HG03108 (cell line): ENCODE measurements at regions not wholly inside any gene's neighbourhood (a gene's known extent, or its start where the extent isn't known, plus 50 kb on each side); places are given as distances from the start of the nearest gene placed in this dataset.
"Not testable (repeated sequence)": the region's sequence is repeated elsewhere in the genome, so short reads cannot be mapped to it uniquely, and the experiment has no call there.

Experiments used
- ATAC-seq: cut with Tn5 transposase; IDR thresholded peaks from one replicate; pipeline ENCODE4 v1.9.1; 2021; ENCODE audit warnings: moderate library complexity; ENCODE audit not compliant: unreplicated experiment

DNA sequence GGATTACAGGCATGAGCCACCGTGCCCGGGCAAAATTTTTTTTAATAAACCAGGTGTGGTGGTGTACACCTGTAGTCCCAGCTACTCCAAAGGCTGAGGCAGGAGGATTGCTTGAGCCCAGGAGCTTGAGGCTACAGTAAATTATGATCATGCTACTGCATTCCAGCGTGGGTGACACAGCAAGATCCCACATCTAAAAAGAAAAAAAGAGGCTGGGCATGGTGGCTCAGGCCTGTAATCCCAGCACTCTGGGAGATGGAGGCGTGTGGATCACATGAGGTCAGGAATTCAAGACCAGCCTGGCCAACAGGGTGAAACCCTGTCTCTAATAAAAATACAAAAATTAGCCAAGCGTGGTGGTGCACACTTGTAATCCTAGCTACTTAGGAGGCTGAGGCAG lies 125.6 kb downstream of the ZNF281 start:
- ATAC-seq: not testable (repeated sequence)

DNA sequence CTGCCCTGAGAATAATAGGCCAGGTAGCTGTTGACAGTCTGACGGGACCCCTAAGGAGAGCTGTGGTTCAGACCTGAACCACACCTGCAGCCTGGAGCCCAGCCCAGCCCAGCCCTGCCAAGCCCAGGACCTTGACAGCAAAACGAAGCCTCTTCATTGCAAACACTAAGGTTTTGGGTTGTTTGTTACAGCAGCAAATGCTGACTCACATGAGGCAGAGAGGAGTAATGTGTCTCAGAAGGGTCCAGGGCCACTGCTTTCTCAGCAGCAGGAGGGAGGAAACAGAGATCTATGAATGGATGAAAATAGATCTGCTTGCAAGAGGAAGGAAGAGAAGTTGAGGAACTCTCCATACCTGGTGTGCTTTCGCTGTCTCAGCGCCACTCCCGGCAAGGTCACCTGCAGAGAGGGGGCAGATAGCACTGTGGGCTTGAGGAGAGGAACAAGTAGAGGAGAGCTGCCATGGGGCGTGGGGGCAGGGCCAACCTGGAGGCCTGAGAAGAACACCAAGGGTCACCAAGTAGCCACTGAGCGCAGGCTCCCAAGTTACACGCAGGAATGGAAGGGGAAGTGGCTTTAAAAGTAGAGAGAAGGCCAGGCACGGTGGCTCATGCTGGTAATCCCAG lies 127.2 kb downstream of the ZNF281 start:
- ATAC-seq: no peak

DNA sequence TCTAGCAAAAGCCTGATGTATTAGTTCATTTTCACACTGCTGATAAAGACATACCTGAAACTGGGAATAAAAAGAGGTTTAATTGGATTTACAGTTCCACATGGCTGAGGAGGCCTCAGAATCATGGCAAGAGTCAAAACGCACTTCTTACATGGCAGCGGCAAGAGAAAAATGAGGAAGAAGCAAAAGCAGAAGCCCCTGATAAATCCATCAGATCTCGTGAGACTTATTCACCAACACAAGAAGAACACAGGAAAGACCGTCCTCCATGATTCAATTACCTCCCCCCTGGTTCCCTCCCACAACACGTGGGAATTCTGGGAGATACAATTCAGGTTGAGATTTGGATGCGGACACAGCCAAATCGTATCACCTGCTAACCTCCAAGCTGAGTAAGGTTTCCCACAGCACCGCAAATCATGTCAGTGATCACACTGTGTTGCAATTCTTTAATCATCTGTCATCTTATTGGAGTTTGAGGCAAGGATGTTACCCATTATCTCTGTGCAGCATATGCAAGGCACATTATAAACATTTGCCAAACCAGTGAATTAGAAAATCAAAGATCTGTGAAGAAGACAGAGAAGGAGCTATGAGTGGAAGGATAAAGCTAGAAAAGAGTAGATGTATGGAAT lies 128.5 kb downstream of the ZNF281 start:
- ATAC-seq: no peak

DNA sequence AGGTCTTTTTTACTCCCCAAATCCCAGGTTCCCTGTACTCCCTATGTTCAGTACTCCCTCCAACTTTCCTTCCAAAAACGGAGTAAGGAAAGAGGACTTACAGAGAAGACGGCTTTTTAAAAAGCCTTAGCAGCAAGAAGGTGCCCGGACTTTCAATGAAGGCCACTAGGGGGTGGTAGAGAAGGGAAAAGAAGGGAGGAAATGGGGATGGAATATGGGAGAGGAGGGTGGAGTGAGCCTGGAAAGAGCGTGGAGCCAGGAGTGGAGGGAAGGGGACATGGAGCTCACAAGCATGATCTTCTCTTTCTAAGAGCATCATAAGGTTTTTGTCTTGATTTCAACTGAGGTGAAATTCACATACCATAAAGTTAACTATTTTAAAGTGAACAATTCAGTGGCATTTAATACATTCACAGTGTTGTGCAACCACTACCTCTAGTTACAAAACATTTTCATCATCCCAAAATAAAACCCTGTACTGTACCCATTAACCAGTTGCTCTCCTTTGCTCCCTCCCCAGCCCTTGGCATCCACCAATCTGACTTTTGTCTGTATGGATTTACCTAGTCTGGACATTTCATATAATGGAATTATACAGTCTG lies 129.9 kb downstream of the ZNF281 start:
- no peak for ATAC-seq

DNA sequence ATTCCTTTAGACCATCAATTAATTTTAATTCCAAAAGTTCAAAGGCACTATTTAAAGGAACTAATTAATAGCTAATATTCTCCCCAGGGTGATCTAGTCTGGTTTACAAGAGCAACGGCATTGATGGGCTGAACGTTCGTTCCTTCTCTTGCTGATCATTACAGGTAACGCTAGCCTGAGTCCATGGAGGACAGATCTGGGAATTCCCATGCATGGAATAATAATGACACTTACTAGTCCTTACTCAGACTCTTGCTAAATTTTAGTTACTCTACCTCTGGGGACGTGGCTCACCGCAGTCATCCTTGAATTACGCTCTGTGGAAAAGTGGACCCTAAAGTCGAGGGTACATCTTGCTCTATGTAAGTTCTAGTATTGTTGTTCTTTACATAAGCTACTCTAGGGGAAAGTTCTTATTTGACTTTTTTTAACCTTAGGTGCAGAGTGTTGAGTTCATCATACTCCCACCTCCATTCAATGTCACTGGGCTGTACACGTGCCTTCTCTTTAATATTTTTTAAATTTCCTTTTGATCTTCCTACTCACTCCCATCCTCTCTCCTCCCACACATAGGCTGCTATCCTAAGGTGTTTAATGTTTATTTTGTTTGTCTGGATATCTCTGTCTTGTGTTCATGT lies 133.9 kb downstream of the ZNF281 start:
- no peak for ATAC-seq

DNA sequence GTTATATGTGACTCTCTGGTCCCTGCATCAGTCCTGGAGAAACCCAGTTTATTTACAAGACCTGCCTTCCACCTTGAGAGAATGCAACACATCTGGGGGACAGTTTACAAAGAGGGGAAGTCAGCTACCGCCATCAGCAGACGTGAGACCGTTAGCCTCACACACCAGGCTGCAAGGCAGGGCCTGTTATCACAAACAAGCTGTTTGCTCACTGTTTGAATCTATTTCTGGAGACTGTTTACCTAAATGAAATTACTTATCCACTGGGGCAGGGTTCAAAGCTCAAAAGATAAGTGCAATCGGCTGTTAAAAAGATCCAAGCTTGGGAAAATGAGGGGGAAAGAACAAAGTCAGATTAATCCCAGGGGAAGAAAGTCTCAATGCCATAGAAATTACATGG lies 134.4 kb downstream of the ZNF281 start:
- no peak for ATAC-seq

DNA sequence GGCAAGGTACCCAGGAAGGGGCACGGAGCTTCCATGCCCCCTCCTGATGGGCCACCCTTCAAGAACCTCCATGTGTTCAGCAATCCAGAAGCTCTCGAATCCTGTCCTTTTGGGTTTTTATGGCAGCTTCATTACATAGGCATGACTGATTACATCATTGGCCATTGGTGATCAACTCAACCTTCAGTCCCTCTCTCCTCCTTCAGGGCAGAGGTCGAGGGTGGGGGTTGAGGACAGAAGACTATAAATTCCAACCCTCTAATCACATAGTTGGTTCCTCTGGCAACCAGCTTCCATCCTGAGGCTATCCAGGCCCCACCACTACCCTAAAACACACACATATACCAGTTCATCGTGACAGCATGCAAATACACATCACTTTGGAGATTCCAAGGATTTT lies 135.7 kb downstream of the ZNF281 start:
- ATAC-seq: no peak

DNA sequence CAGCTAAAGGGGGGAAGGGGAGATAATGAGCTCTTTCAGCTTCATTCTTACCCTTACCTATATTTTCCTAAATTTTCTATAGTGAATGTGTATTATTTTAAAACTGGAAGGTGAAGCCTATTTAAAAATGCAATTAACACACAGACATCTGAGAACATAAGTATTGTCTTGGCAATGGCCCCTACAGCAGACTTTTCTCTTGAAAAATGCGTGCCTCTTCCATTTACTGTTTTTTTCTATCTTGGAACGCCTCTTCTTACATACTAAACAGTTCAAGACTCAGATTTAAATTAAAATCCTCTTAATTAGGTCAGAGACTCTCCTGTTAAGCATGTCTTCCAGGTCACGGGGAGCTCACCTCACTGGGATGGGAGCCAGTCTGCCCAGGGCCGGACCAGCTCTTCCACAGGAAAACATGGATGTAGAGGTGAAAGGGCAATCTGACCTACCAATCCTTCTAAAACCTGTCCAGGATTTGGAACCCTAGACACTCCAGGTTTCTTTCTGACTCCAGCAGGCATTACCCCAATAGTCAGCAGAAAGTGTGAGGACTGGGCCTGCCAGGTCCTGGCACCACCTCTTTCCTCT lies 137.3 kb downstream of the ZNF281 start:
- ATAC-seq: no peak

DNA sequence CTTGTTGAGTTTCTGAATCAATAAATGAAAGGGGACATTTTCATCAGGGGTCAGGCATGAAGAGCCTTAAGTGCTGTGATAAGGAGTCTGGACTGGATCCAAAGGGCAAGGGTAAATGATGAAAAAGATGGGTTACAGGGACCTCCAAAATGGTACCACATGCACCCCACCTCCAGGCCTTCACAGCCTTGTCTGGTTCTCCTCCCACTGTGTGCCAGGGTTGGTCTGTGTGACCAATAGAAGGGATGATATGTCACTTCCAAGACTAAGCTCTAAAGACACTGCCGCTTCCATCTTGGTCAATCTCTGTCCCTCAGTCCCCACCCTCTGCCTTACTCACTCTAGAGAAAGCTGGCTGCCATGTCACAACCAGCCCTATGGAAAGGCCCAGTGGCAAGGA lies 140.6 kb downstream of the ZNF281 start:
- ATAC-seq: no peak

DNA sequence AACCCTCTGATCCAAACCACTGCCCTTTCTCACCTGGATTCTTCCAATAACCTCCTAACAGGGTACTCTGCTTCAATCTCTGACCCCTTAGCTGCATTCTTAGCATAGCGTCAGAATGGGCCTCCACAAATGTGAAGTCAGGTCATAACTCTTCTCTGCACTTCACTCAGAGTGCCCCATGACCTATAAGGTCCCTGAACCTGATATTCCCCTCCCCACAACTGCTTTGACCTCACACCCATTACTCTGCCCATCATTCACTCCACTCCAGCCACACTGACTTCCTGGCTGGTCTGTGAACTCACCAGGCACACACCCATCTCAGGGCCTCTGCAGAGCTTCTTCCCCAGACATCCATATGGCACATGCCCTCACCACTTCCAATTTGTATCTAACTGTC lies 141.9 kb downstream of the ZNF281 start:
- ATAC-seq: no peak

DNA sequence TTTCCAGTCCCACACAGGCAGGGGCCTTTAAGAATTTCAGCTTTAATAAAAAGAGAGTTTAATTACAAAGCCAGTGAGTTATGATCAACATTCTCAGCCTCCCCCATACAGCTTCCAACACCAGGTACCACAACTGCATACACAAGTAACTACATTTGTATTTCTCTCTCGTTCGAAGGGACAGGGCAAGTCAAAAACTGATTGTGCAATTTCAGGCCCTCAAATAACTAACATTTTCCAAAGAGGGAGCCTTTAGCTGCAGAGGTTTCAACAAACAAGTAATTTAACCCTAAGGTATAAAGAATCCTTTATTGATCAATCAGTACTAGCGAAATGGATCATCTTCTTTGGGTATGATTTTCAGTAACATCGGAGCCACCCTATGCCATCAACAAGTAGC lies 142.4 kb downstream of the ZNF281 start:
- ATAC-seq: no peak

DNA sequence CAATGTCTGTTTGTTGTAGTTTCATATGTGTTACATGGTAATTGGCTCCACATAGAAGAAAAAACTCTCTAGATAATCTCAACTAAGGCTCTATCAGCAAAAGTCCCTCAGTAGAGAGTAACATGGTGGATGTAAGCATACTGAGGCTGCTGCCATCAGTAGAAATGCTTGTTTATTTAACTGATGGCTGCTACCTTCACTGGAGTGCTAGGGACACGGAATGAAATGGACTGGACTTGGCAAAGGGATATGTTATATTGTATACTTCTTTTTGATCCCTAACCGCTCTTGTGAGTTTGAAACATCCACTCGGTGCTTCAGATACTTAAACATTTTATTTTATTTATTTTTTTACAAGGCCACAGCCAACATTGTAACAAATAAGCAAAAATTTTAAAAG lies 143.0 kb downstream of the ZNF281 start:
- no peak for ATAC-seq

DNA sequence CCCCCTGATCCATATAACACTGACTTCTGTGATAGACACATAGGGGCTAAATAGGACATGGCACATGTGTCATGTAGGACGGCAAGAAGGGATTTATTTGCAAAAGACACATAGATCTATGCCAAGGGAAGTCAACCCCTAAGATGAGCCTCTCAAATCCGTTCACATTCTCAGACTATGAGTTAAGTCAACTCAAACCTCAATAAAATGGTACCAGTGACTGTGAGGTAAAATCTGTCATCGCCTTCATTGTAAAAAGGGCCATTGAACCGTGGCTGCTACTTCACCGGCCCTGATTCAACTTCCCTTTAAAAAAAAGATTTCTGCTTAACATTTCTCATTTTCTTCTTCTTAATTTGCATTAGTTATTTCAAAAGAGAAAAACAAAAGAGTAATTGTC lies 144.0 kb downstream of the ZNF281 start:
- no peak for ATAC-seq

DNA sequence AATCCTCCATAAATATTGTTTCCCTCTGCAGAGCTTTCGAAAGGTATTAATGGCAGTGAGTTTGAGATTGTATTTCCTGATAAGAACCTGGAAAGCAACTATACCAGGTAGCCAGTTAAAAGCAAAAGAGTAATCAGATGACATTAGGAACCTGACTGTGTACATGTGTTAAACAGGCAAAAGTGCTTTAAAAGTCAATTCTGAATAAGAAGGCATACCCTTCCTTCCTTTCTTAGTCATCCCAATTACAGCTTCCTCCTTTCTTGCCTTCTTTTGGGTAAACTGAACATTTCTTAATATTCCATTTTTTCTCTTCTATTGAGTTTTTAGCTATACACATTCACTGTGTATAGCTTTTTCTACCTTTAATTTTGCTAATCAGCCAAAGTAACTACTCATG lies 144.7 kb downstream of the ZNF281 start:
- ATAC-seq: no peak

DNA sequence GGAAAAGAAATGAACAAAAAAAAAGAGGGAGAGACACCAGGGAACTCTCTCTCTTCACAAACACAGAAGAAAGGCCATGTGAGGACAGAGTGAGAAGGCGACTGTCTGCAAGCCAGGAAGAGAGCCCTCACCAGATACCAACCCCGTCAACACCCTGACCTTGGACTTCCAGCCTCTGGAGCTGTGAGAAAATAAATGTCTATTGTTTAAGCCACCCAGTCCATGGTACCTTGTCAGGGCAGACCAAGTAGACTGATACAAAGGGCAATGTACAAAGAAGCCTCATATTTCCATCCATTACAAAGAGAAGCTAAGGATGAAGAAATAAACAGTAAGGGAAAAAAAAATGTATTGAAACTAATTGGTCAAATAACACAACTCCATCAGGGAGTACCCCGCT lies 146.6 kb downstream of the ZNF281 start:
- no peak for ATAC-seq

DNA sequence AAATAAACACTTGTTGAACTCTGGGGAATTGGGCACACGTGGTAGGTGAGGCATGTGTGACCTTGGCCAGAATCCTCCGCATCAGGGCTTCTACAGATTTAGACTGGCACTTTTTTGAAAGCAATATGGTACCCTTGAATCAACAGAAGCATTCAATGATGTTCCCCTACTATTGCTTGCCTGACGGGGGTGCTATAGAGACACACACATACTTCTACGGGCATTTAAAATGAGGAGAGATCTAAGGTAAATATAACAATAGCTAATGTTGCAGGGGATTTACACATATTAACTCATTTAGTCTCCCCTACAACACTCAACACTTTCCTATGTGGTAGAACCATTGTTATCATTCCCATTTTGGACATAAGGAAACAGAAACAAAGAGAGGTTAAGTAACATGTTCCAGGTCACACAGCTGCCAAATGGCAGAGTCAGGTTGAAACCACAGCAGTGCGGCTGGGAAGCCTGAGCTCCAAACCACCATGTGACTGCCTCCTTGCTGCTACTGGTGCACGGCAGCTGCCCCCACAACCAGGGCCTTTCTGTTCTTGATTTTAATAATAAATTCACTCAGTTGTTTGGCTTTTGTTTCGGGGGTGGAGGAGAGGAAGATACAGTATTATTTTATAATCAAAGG lies 147.4 kb downstream of the ZNF281 start:
- ATAC-seq: peak; percentile 76

DNA sequence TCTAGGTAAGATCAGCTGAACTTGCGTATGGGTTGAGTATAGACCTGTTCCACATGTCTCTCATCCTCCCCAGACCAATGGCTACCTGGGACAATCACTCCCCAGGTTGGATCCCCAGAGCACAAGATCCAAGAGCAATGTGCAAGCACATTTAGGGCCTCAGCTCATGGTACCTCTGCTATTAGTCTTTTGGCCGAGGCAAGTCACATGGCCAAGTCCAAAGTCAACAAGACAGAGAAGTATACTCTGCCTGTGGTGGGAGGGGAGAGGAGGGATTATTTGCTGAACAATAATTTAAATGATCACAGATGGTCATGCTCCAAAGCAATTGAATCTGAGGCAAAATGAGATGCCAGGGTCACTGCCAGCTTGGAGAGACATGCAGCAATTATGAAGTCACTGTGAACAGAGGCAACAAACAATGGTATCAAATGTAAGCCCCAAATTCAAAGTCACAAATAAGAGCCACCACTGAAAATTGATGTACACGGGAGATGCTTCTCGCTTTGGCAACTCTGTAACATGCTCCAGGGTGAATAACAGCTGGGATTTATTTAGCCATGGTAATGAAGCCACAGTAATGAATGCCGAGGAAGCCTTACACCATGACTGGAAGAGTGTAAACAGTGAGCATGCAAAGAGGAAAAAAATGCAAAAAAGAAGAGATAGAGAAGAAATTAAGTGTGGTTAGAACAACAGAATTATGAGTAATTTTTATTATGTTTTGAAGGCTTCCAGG lies 149.1 kb downstream of the ZNF281 start:
- no peak for ATAC-seq

DNA sequence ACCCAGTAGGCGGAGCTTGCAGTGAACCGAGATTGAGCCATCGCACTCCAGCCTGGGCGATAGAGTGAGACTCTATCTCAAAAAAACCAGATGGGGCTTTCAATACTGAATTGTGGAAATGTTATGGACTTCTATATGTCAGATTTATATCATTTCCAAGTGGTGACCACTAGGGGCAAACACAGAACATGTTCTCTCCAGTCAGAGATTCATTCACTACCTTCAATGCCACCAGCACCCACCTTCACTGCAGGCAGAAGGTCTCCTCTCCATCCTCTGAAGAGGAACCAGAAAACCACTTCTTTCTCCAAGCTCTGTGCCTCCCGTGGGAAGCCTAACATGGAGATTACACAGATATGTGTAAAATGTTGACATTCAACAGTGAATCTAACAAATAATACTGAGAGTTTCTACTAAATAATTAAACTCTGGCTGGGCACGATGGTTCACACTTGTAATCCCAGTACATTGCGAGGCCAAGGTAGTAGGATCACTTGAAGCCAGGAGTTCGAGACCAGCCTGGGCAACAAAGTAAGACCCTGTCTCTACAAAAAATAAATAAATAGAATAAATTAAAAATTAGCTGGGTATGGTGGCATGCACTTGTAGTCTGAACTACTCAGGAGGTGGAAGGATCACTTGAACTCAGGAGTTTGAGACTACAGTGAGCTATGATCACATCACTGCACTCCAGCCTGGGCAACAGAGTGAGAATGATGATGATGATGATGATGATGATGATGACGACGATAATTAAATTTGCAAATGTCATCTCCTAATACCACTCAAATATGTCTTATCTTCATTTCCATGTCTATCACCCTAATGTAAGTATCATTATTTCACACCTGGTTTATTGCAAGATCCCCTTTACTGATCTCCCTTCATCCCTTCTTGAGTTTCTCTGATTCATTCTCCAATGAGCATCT lies 151.1 kb downstream of the ZNF281 start:
- no peak for ATAC-seq

DNA sequence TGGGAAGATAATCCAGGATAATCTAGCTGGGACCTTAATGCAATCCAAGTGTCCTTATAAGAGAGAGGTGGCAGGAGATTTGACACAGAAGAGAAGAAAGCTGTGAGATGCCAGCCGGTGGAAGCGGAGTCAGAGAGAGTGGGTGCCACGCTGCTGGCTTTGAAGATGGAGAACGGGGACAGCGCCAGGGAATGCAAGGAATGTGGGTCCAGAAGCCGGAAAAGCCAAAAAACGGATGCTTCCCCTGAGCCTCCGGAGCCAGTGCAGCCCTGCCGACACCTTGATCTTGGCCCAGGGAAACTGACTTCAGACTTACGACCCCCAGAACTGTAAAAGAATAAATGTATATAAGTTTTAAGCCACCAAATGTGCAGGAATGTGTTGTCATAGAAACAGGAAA lies 152.6 kb downstream of the ZNF281 start:
- ATAC-seq: no peak

DNA sequence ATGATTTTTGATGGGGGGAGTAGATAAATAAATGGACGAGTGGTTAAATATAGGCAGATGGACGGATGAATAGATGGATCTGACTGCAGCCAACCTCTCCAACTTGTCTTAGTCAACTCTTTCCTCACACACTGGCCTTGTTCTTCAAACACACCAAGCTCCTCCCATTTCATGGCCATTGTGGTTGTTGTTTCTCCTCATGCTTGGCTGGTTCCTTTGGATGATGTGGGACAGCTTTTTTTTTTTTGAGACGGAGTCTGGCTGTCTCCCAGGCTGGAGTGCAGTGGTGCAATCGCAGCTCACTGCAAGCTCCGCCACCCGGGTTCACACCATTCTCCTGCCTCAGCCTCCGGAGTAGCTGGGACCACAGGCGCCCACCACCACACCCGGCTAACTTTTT lies 155.2 kb downstream of the ZNF281 start:
- ATAC-seq: not testable (repeated sequence)
